H9 (cell line): ENCODE measurements at regions not wholly inside any gene's neighbourhood (a gene's known extent, or its start where the extent isn't known, plus 50 kb on each side); places are given as distances from the start of the nearest gene placed in this dataset.

Experiments used
- DNase-seq: peaks from one replicate; pipeline ENCODE4 v3.0.0-alpha.2; 2017
- H2AFZ ChIP-seq: one replicate; pipeline ENCODE4 v1.6.1; 2013; ENCODE audit warnings: mild to moderate bottlenecking, low read length, control low read depth, moderate library complexity
- H2AK5ac ChIP-seq: 2 replicates; pipeline ENCODE4 v1.6.1; 2013; ENCODE audit warnings: low read length, control low read depth, mixed read lengths; ENCODE audit not compliant: insufficient read length
- H2BK120ac ChIP-seq: one replicate; pipeline ENCODE4 v1.6.1; 2013; ENCODE audit warnings: low read depth, mild to moderate bottlenecking, low read length, control low read depth, inconsistent platforms; ENCODE audit not compliant: poor library complexity, severe bottlenecking
- H2BK12ac ChIP-seq: 2 replicates; pipeline ENCODE4 v1.6.1; 2013; ENCODE audit warnings: low read length, control low read depth, mixed read lengths, low read depth; ENCODE audit not compliant: insufficient read length
- H2BK15ac ChIP-seq: 2 replicates; pipeline ENCODE4 v1.6.1; 2013; ENCODE audit warnings: low read depth, low read length, control low read depth
- H2BK20ac ChIP-seq: one replicate; pipeline ENCODE4 v1.6.1; 2013; ENCODE audit warnings: low read depth, mild to moderate bottlenecking, low read length, control low read depth, inconsistent platforms; ENCODE audit not compliant: poor library complexity, severe bottlenecking
- H2BK5ac ChIP-seq: 2 replicates; pipeline ENCODE4 v1.6.1; 2013; ENCODE audit warnings: low read length, control low read depth, mixed read lengths; ENCODE audit not compliant: insufficient read length
- H3K14ac ChIP-seq: 2 replicates; pipeline ENCODE4 v1.6.1; 2013; ENCODE audit warnings: low read length, control low read depth; ENCODE audit not compliant: insufficient read depth
- H3K18ac ChIP-seq: 2 replicates; pipeline ENCODE4 v1.6.1; 2013; ENCODE audit warnings: low read depth, mild to moderate bottlenecking, mixed read lengths, low read length, control low read depth; ENCODE audit not compliant: insufficient read length
- H3K23ac ChIP-seq: 2 replicates; pipeline ENCODE4 v1.6.1; 2013; ENCODE audit warnings: low read length, control low read depth, mixed read lengths, low read depth; ENCODE audit not compliant: insufficient read length
- H3K23me2 ChIP-seq: 2 replicates; pipeline ENCODE4 v1.6.1; 2013; ENCODE audit warnings: low read depth, mild to moderate bottlenecking, mixed read lengths, low read length, control low read depth; ENCODE audit not compliant: insufficient read length, poor library complexity, severe bottlenecking
- H3K27ac ChIP-seq: 2 replicates; pipeline ENCODE4 v1.5.1; 2013; ENCODE audit warnings: low read length, control low read depth, mixed read lengths, low read depth; ENCODE audit not compliant: insufficient read length
- H3K27me3 ChIP-seq: 2 replicates; pipeline ENCODE4 v1.6.1; 2013; ENCODE audit warnings: low read length, control low read depth, inconsistent platforms; ENCODE audit not compliant: insufficient read depth
- H3K4ac ChIP-seq: 2 replicates; pipeline ENCODE4 v1.6.1; 2013; ENCODE audit warnings: low read depth, mild to moderate bottlenecking, control low read depth, inconsistent platforms, low read length, moderate library complexity
- H3K4me1 ChIP-seq: 2 replicates; pipeline ENCODE4 v1.6.1; 2013; ENCODE audit warnings: low read length, control low read depth, inconsistent platforms; ENCODE audit not compliant: insufficient read depth
- H3K4me2 ChIP-seq: 2 replicates; pipeline ENCODE4 v1.6.1; 2013; ENCODE audit warnings: low read length, control low read depth, mixed read lengths; ENCODE audit not compliant: insufficient read length, insufficient read depth
- H3K56ac ChIP-seq: 2 replicates; pipeline ENCODE4 v1.6.1; 2013; ENCODE audit warnings: low read depth, mild to moderate bottlenecking, mixed read lengths, low read length, control low read depth; ENCODE audit not compliant: insufficient read length
- H3K79me1 ChIP-seq: 2 replicates; pipeline ENCODE4 v1.6.1; 2013; ENCODE audit warnings: low read depth, mild to moderate bottlenecking, moderate library complexity, low read length, control low read depth, inconsistent platforms; ENCODE audit not compliant: insufficient read depth, poor library complexity, severe bottlenecking
- H3K79me2 ChIP-seq: 2 replicates; pipeline ENCODE4 v1.6.1; 2013; ENCODE audit warnings: low read length, control low read depth, inconsistent platforms; ENCODE audit not compliant: insufficient read depth
- H3K9ac ChIP-seq: 2 replicates; pipeline ENCODE4 v1.6.1; 2013; ENCODE audit warnings: low read length, control low read depth, mixed read lengths; ENCODE audit not compliant: insufficient read length; ENCODE audit errors: extremely low read depth
- H3K9me3 ChIP-seq: one replicate; pipeline ENCODE4 v1.6.1; 2013; ENCODE audit warnings: low read depth, low read length, inconsistent platforms; ENCODE audit not compliant: control insufficient read depth
- H3T11ph ChIP-seq: one replicate; pipeline ENCODE4 v1.6.1; 2013; ENCODE audit warnings: mild to moderate bottlenecking, low read length, control low read depth, inconsistent platforms
- H4K20me1 ChIP-seq: one replicate; pipeline ENCODE4 v1.6.1; 2013; ENCODE audit not compliant: control insufficient read depth, insufficient read length, insufficient read depth
- H4K5ac ChIP-seq: 2 replicates; pipeline ENCODE4 v1.6.1; 2013; ENCODE audit warnings: low read depth, mild to moderate bottlenecking, mixed read lengths, low read length, control low read depth; ENCODE audit not compliant: insufficient read length
- H4K8ac ChIP-seq: replicated peaks from 2 replicates; pipeline ENCODE4 v1.6.1; 2013; ENCODE audit warnings: low read length, control low read depth, mixed read lengths, low read depth; ENCODE audit not compliant: insufficient read length
- H4K91ac ChIP-seq: 2 replicates; pipeline ENCODE4 v1.6.1; 2013; ENCODE audit warnings: low read depth, mild to moderate bottlenecking, moderate library complexity, mixed read lengths, low read length, control low read depth; ENCODE audit not compliant: insufficient read length
- H3K27ac Mint-ChIP-seq, 3 experiments: 2 replicates in 2 of 3; 3 replicates in 1 of 3; pipeline ENCODE4 v1.8.0; 2020 to 2021; ENCODE audit warnings: mixed read lengths in 3 of 3, mild to moderate bottlenecking in 1 of 3, moderate library complexity in 1 of 3
- H3K27me3 Mint-ChIP-seq: 2 replicates; pipeline ENCODE4 v1.8.0; 2021; ENCODE audit warnings: low read depth, mild to moderate bottlenecking, moderate library complexity, mixed read lengths
- H3K36me3 Mint-ChIP-seq, 3 experiments: 2 replicates in 2 of 3; 3 replicates in 1 of 3; pipeline ENCODE4 v1.8.0; 2020 to 2021; ENCODE audit warnings: low read depth in 3 of 3, mixed read lengths in 3 of 3; ENCODE audit not compliant: insufficient read depth in 1 of 3
- H3K4me1 Mint-ChIP-seq, 2 experiments: 2 replicates each; pipeline ENCODE4 v1.8.0; 2020; ENCODE audit warnings: mixed read lengths in 2 of 2
- H3K4me3 Mint-ChIP-seq, 2 experiments: 2 replicates in 1 of 2; 3 replicates in 1 of 2; pipeline ENCODE4 v1.8.0; 2020 to 2021; ENCODE audit warnings: mild to moderate bottlenecking in 2 of 2, mixed read lengths in 2 of 2, moderate library complexity in 1 of 2
- H3K9me3 Mint-ChIP-seq, 2 experiments: 2 replicates in 1 of 2; 3 replicates in 1 of 2; pipeline ENCODE4 v1.8.0; 2020; ENCODE audit warnings: mild to moderate bottlenecking in 2 of 2, mixed read lengths in 2 of 2, moderate library complexity in 1 of 2
- WGBS: extraction: QIAGEN DNeasy Blood & Tissue Kit; methylation state at CpG from one replicate; pipeline ENCODE4 v1.1.7; 2013; ENCODE audit warnings: missing lambda C conversion rate, low lambda C conversion rate, mixed read lengths; ENCODE audit not compliant: insufficient read length; ENCODE audit errors: extremely low coverage; 5-methylcytosine and 5-hydroxymethylcytosine counted together
- TF ChIP-seq, protein P1 (sequence below): fragments of 200-600 bp; sonication (generic); conservative IDR thresholded peaks from 3 replicates; pipeline ENCODE4 v1.8.0; 2021; ENCODE audit warnings: antibody characterized with exemption, mild to moderate bottlenecking

- no CpG with 5 or more reads among the region's 8 CpGs for WGBS
- no peaks in the 10 kb centered on the region for H3K27me3 ChIP-seq
Observed at GRCh38 chr10:78341953-78342614, 308.4 kb downstream of the RPS24 start.

More at GRCh38 chr10:78341953-78342614, 308.4 kb downstream of the RPS24 start:
- Histone ChIP-seq H2AFZ (no peak overlapping the region), H3K9me3 (no peaks in the 10 kb centered on the region), H3K4ac (no peak overlapping the region), H3K9ac (no peak overlapping the region), H2AK5ac (no peak overlapping the region), H3K23ac (no peak overlapping the region), H4K91ac (no peak overlapping the region), H3K4me1 (no peaks in the 10 kb centered on the region), H4K5ac (no peak overlapping the region), H3K23me2 (no peaks in the 10 kb centered on the region), H3K18ac (no peak overlapping the region), H4K8ac (no peak overlapping the region), H3K27ac (no peak overlapping the region), H3K79me1 (no peaks in the 10 kb centered on the region), H3K4me2 (no peak overlapping the region), H2BK15ac (no peak overlapping the region), H3K56ac (no peak overlapping the region), H2BK20ac (no peak overlapping the region), H3K79me2 (no peaks in the 10 kb centered on the region), H3K14ac (no peak overlapping the region), H4K20me1 (no peaks in the 10 kb centered on the region), H2BK5ac (no peak overlapping the region), H2BK12ac (no peak overlapping the region), H2BK120ac (no peak overlapping the region), H3T11ph (no peak overlapping the region)
- TF ChIP-seq, protein P1, sequence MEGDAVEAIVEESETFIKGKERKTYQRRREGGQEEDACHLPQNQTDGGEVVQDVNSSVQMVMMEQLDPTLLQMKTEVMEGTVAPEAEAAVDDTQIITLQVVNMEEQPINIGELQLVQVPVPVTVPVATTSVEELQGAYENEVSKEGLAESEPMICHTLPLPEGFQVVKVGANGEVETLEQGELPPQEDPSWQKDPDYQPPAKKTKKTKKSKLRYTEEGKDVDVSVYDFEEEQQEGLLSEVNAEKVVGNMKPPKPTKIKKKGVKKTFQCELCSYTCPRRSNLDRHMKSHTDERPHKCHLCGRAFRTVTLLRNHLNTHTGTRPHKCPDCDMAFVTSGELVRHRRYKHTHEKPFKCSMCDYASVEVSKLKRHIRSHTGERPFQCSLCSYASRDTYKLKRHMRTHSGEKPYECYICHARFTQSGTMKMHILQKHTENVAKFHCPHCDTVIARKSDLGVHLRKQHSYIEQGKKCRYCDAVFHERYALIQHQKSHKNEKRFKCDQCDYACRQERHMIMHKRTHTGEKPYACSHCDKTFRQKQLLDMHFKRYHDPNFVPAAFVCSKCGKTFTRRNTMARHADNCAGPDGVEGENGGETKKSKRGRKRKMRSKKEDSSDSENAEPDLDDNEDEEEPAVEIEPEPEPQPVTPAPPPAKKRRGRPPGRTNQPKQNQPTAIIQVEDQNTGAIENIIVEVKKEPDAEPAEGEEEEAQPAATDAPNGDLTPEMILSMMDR = no peak
- DNase-seq = peak; percentile 4
- H3K27ac Mint-ChIP-seq = no peak overlapping the region
- no peak overlapping the region for H3K4me3 Mint-ChIP-seq
- peaks cover 4% of the 10 kb centered on the region in 2 experiments for H3K4me1 Mint-ChIP-seq
- H3K36me3 Mint-ChIP-seq = peaks cover 0 to 2% (median 1%) of the 10 kb centered on the region in 3 experiments; a peak in 3 of 7 replicates
- peaks cover 12% of the 10 kb centered on the region for H3K27me3 Mint-ChIP-seq
- peaks cover 2 to 6% of the 10 kb centered on the region in 2 experiments; a peak in 4 of 5 replicates for H3K9me3 Mint-ChIP-seq
